ENCODE measurements at regions not wholly inside any gene's neighbourhood (a gene's known extent, or its start where the extent isn't known, plus 50 kb on each side); places are given as distances from the start of the nearest gene placed in this dataset.

- no peak for DNase-seq (ENCODE audit: low spot score)
- POLR2A ChIA-PET (ENCODE audit: low non-redundant PET), result no interaction called here
Observed at GRCh38 chr19:31911577-31911976, 433.8 kb upstream of the ZNF507 start.

GRCh38 chr19:31913103-31913661, 432.2 kb upstream of the ZNF507 start:
- no peak for DNase-seq (ENCODE audit: low spot score)
- ChIA-PET POLR2A (ENCODE audit: low non-redundant PET) (no interaction called here), CTCF (interaction anchor here (0.7 kb wide), 1 partner anchor 799 kb away, joined by 7 read pairs; no protein-coding TSS in a partner anchor)
- no peak for TF ChIP-seq CTCF (conservative IDR thresholded peaks at IDR 0.05; ENCODE audit: low read depth)
- no peak overlapping the region for H3K27ac ChIP-seq

More at GRCh38 chr19:31911577-31911976, 433.8 kb upstream of the ZNF507 start:
- TF ChIP-seq CTCF (conservative IDR thresholded peaks at IDR 0.05; ENCODE audit: low read depth), result no peak
- H3K27ac ChIP-seq, result no peak overlapping the region
- CTCF ChIA-PET, result no interaction called here

GRCh38 chr19:31930401-31930800, 415.0 kb upstream of the ZNF507 start:
- DNase-seq (ENCODE audit: low spot score), result no peak
- ChIA-PET CTCF (no interaction called here), POLR2A (ENCODE audit: low non-redundant PET) (no interaction called here)
- no peak overlapping the region for H3K27ac ChIP-seq
- no peak for TF ChIP-seq CTCF (conservative IDR thresholded peaks at IDR 0.05; ENCODE audit: low read depth)

GRCh38 chr19:31937983-31938382, 407.4 kb upstream of the ZNF507 start:
- POLR2A ChIA-PET (ENCODE audit: low non-redundant PET), result no interaction called here
- no peak for TF ChIP-seq CTCF (conservative IDR thresholded peaks at IDR 0.05; ENCODE audit: low read depth)
- no peak for DNase-seq (ENCODE audit: low spot score)
- H3K27ac ChIP-seq, result no peak overlapping the region
- CTCF ChIA-PET, result no interaction called here

- DNase-seq (ENCODE audit: low spot score), result no peak
- CTCF ChIA-PET, result no interaction called here
- POLR2A ChIA-PET (ENCODE audit: low non-redundant PET), result no interaction called here
- no peak overlapping the region for H3K27ac ChIP-seq
- TF ChIP-seq CTCF (conservative IDR thresholded peaks at IDR 0.05; ENCODE audit: low read depth), result no peak
Observed at GRCh38 chr19:31938675-31939074, 406.7 kb upstream of the ZNF507 start.

- no peak for TF ChIP-seq CTCF (conservative IDR thresholded peaks at IDR 0.05; ENCODE audit: low read depth)
- no peak overlapping the region for H3K27ac ChIP-seq
- POLR2A ChIA-PET (ENCODE audit: low non-redundant PET), result no interaction called here
- CTCF ChIA-PET, result no interaction called here
- DNase-seq (ENCODE audit: low spot score), result no peak
Observed at GRCh38 chr19:31940396-31940795, 405.0 kb upstream of the ZNF507 start.
